Transverse colon (tissue), 4 donors: ENCODE measurements at regions not wholly inside any gene's neighbourhood (a gene's known extent, or its start where the extent isn't known, plus 50 kb on each side); places are given as distances from the start of the nearest gene placed in this dataset.

Source experiments
- DNase-seq: peaks from one replicate; pipeline ENCODE4 v3.0.0-alpha.2; 2019
- H3K27ac ChIP-seq, 4 donors: fragments of 200-600 bp; sonication (generic); 2 replicates each; pipeline ENCODE4 v1.5.1; 2016 to 2018; ENCODE audit warnings: inconsistent platforms in 4 of 4
- H3K27me3 ChIP-seq: fragments of 200-600 bp; sonication (generic); 2 replicates; pipeline ENCODE4 v1.5.1; 2017; ENCODE audit warnings: inconsistent platforms
- H3K36me3 ChIP-seq, 4 donors: fragments of 200-600 bp; sonication (generic); 2 replicates each; pipeline ENCODE4 v1.5.1; 2017 to 2019; ENCODE audit warnings: inconsistent platforms in 4 of 4
- H3K4me1 ChIP-seq, 4 donors: fragments of 200-600 bp; sonication (generic); 2 replicates each; pipeline ENCODE4 v1.5.1; 2017 to 2020; ENCODE audit warnings: inconsistent platforms in 4 of 4
- H3K4me3 ChIP-seq, 4 donors: fragments of 200-600 bp; sonication (generic); 1 replicate in 1 of 4; 2 replicates in 3 of 4; pipeline versions ENCODE4 v1.5.1 to v1.6.1; 2017 to 2019; ENCODE audit warnings: inconsistent platforms in 4 of 4
- H3K9me3 ChIP-seq, 2 donors: fragments of 200-600 bp; sonication (generic); 2 replicates each; pipeline ENCODE4 v1.5.1; 2017 to 2019; ENCODE audit warnings: inconsistent platforms in 2 of 2
- EP300 ChIP-seq: sonication (generic); formaldehyde crosslinking; IDR thresholded peaks from one replicate; pipeline ENCODE4 v1.6.1; 2017; ENCODE audit warnings: antibody characterized with exemption, low read depth
- POLR2A ChIP-seq: fragments of 450-650 bp; IDR thresholded peaks from one replicate; pipeline ENCODE4 v1.6.1; 2016; ENCODE audit warnings: antibody characterized with exemption, mild to moderate bottlenecking, moderate library complexity
- POLR2AphosphoS5 ChIP-seq, 3 donors: sonication (generic); formaldehyde crosslinking; IDR thresholded peaks; one replicate each; pipeline ENCODE4 v1.6.1; 2016; ENCODE audit warnings: antibody characterized with exemption in 3 of 3
- WGBS, 2 donors: methylation state at CpG; one replicate each; pipeline ENCODE4 v1.1.5; 2018; ENCODE audit warnings: low coverage in 1 of 2; 5-methylcytosine and 5-hydroxymethylcytosine counted together
- in situ Hi-C, 4 donors: fragments of 200-750 bp; cut with MboI; loops; one replicate each; pipeline versions ENCODE4 v1.15.0 to v1.15.1; 2017; ENCODE audit warnings: low sequenced_read_pairs in 3 of 4, low pct_ligation_motif_present in 1 of 4, low pct_unique_long_range_greater_than_20kb in 1 of 4
- intact Hi-C: fragments of 100-400 bp; cut with DNase I; formaldehyde crosslinking; loops from one replicate; pipeline ENCODE4 v1.15.1; 2023; ENCODE audit warnings: low total_unique reads
- TF ChIP-seq, protein P1 (sequence below), 5 experiments: fragments of 200-600 bp in 3 of 5; fragments of 450-650 bp in 2 of 5; sonication (generic) in 3 of 5; IDR thresholded peaks; 1 replicate in 2 of 5; 2 replicates in 3 of 5; pipeline ENCODE4 v1.5.1; 2016 to 2017; ENCODE audit warnings: antibody characterized with exemption in 5 of 5, inconsistent platforms in 3 of 5, mild to moderate bottlenecking in 2 of 5, moderate library complexity in 1 of 5

DNA sequence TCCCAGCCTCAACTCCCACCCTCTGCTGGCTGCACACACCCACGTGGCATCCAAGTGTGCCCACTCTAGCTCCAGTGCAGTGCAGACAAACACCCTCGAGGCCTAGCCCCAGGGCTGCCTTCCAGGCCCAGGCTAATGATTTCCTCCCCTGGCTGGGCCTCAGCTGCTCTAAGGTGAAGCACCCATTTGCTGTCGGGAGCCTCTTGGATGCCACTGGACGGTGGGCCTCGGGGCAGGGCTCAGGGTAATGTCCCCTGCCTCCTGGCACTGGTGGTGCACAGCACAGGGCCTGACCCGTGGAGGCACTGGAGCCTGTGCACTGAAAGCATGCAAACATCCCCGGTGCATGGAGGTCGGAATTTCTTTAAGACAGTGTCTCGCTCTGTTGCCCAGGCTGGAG lies 635.2 kb downstream of the TBC1D22A start:
- Histone ChIP-seq H3K4me3 (no peak overlapping the region), H3K9me3 (no peaks in the 10 kb centered on the region), H3K27ac (no peak overlapping the region), H3K36me3 (no peaks in the 10 kb centered on the region), H3K4me1 (no peaks in the 10 kb centered on the region), H3K27me3 (no peaks in the 10 kb centered on the region)
- intact Hi-C loops (no loop called here), in situ Hi-C loops (no loop called here)
- WGBS, 2 donors = 83% methylated on average over 9 of the region's 9 CpGs; no CpG with 5 or more reads in 1 of the 2 donors
- TF ChIP-seq, protein P1, sequence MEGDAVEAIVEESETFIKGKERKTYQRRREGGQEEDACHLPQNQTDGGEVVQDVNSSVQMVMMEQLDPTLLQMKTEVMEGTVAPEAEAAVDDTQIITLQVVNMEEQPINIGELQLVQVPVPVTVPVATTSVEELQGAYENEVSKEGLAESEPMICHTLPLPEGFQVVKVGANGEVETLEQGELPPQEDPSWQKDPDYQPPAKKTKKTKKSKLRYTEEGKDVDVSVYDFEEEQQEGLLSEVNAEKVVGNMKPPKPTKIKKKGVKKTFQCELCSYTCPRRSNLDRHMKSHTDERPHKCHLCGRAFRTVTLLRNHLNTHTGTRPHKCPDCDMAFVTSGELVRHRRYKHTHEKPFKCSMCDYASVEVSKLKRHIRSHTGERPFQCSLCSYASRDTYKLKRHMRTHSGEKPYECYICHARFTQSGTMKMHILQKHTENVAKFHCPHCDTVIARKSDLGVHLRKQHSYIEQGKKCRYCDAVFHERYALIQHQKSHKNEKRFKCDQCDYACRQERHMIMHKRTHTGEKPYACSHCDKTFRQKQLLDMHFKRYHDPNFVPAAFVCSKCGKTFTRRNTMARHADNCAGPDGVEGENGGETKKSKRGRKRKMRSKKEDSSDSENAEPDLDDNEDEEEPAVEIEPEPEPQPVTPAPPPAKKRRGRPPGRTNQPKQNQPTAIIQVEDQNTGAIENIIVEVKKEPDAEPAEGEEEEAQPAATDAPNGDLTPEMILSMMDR (IDR thresholded peaks at IDR 0.05) = no peak
- no peak for TF ChIP-seq POLR2AphosphoS5 (IDR thresholded peaks at IDR 0.05)
- no peak for TF ChIP-seq EP300
- no peak for TF ChIP-seq POLR2A
- DNase-seq = no peak

DNA sequence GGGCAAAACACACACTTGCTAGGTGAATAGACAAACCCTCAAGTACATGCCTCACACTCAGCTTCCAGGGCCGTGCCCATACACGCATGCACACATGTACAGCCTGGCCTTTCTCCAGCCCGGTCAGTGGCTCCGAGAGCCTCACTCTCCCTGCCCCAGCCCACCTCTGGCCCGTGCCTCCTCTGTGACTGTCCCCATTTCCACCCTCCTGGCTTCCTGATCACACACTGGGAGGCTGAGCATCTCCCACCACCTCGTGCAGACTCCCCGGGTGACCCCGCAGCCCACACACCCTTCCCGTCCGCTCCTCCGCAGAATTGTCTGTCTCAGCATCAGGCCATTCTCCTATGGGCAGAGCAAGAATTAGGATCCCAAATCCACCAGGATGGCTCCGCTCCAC lies 634.1 kb downstream of the TBC1D22A start:
- no peak for DNase-seq
- Histone ChIP-seq H3K27ac (no peak overlapping the region), H3K9me3 (no peaks in the 10 kb centered on the region), H3K4me3 (no peak overlapping the region), H3K36me3 (no peaks in the 10 kb centered on the region), H3K27me3 (no peaks in the 10 kb centered on the region), H3K4me1 (no peaks in the 10 kb centered on the region)
- no peak for TF ChIP-seq EP300
- 87% methylated on average over 12 of the region's 12 CpGs; no CpG with 5 or more reads in 1 of the 2 donors for WGBS, 2 donors
- in situ Hi-C loops = no loop called here
- intact Hi-C loops = no loop called here

DNA sequence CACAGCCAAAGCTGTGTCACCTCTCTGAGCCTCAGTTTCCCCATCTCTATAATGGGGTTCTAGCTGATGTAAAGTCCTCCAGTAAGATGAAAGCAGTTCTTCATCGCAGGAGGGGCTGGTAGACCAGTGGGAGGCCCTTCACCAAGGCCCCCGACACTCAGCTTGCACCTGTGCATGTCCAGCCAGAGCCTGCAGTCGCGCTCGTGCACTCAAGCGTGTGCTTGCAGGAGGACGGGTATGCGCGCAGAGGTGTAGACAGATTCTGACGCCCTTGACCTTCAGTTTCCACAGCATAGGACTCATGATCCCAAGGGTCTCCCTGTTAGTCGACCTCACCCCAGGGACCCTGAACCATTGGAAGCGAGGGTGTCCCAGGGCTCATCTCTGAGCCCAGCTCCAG lies 633.7 kb downstream of the TBC1D22A start:
- 80% methylated on average over 12 of the region's 12 CpGs; no CpG with 5 or more reads in 1 of the 2 donors for WGBS, 2 donors
- H3K36me3 ChIP-seq = no peaks in the 10 kb centered on the region
- intact Hi-C loops (no loop called here), in situ Hi-C loops (no loop called here)
- H3K27ac ChIP-seq = no peak overlapping the region
- no peak for DNase-seq
- H3K4me3 ChIP-seq = no peak overlapping the region
- H3K4me1 ChIP-seq = no peaks in the 10 kb centered on the region
- no peak for TF ChIP-seq EP300
- TF ChIP-seq POLR2A = no peak
- no peak for TF ChIP-seq POLR2AphosphoS5 (IDR thresholded peaks at IDR 0.05)
- TF ChIP-seq, protein P1 (IDR thresholded peaks at IDR 0.05) = no peak
- no peaks in the 10 kb centered on the region for H3K27me3 ChIP-seq
- no peaks in the 10 kb centered on the region for H3K9me3 ChIP-seq

DNA sequence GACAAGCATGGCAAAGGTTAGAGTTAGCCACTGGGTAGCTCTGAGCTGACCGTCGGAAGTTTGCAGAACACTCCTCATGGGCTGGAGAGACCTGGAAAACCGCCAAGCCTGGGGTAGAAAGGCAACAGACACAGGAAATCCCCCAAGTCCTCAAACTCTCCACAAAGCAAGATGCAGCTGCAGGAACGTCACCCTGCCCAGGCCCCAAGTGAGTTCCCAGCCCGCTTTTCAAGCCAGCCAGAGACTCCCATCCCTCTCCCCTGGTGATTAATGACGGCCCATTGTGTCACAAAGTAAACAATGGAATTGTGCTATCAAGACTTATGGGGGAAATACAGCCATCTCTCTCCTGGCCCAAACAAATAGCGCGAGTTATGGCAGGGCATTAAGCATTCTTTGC lies 633.0 kb downstream of the TBC1D22A start:
- no peak for DNase-seq
- no peaks in the 10 kb centered on the region for H3K27me3 ChIP-seq
- no peaks in the 10 kb centered on the region for H3K9me3 ChIP-seq
- no peak overlapping the region for H3K4me3 ChIP-seq
- no peaks in the 10 kb centered on the region for H3K4me1 ChIP-seq
- no peak overlapping the region for H3K27ac ChIP-seq
- TF ChIP-seq, protein P1 (IDR thresholded peaks at IDR 0.05) = no peak
- TF ChIP-seq EP300 = no peak
- WGBS, 2 donors = 22% methylated on average over 8 of the region's 8 CpGs; no CpG with 5 or more reads in 1 of the 2 donors
- intact Hi-C loops (no loop called here), in situ Hi-C loops (no loop called here)
- no peaks in the 10 kb centered on the region for H3K36me3 ChIP-seq
